ENCODE measurements at regions not wholly inside any gene's neighbourhood (a gene's known extent, or its start where the extent isn't known, plus 50 kb on each side); places are given as distances from the start of the nearest gene placed in this dataset.

DNA sequence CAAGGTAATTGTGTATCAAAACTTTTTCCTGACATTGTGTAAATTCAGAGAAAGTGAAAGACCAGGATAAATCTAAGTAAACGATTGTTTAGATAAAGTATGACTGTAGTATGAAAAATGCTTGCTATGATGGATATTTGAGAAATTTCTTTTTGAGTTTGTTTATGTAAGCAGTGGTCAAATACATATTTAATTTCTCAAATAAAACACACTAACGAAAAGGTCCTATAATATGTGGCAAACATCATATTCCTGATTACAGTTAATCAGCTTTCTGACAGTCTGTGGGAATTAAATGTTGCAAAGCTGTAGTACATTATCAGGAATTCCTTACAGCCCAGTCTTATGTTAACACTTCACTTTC is 636.9 kb downstream of the MMUT start:
- DNase-seq (ENCODE audit: low read depth, low spot score) = no peak
- H3K27ac Mint-ChIP-seq (ENCODE audit: unreplicated experiment) = no peak overlapping the region
- H3K9me3 Mint-ChIP-seq = no peaks in the 10 kb centered on the region
- no peaks in the 10 kb centered on the region for H3K4me1 Mint-ChIP-seq
- TF ChIP-seq, protein P1, sequence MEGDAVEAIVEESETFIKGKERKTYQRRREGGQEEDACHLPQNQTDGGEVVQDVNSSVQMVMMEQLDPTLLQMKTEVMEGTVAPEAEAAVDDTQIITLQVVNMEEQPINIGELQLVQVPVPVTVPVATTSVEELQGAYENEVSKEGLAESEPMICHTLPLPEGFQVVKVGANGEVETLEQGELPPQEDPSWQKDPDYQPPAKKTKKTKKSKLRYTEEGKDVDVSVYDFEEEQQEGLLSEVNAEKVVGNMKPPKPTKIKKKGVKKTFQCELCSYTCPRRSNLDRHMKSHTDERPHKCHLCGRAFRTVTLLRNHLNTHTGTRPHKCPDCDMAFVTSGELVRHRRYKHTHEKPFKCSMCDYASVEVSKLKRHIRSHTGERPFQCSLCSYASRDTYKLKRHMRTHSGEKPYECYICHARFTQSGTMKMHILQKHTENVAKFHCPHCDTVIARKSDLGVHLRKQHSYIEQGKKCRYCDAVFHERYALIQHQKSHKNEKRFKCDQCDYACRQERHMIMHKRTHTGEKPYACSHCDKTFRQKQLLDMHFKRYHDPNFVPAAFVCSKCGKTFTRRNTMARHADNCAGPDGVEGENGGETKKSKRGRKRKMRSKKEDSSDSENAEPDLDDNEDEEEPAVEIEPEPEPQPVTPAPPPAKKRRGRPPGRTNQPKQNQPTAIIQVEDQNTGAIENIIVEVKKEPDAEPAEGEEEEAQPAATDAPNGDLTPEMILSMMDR (conservative IDR thresholded peaks at IDR 0.05) = no peak
- no peaks in the 10 kb centered on the region for H3K27me3 Mint-ChIP-seq (ENCODE audit: low read depth)
- no peak overlapping the region for H3K4me3 Mint-ChIP-seq
- no peaks in the 10 kb centered on the region for H3K36me3 Mint-ChIP-seq (ENCODE audit: low read depth)

DNA sequence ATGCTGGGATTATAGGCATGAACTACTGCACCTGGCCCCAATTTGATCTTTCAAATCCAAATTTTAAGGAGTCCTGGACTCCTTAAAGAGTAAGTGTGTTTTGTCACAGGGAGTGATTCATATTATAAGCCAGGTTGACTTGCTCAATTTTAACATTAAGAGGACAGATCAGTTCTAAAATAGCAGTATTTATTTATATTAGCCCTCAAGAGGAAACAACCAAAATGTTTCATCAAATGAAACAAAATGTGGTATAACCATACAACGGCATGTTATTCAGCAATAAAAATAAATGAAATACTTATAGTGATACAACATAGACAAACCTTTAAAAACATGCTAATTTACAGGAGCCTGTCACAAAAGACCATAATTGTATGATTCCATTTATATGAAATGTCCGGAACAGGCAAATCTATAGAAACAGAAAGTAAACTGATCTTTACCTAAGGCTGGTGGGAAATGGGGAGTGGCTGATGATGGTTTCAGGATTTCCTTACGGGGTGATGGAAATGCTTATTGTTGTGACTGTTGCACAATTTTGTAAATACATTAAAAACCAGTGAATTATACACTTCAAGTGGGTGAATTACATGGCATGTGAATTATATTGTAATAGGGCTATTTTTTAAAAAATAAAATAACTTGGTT is 637.4 kb downstream of the MMUT start:
- Mint-ChIP-seq H3K27ac (ENCODE audit: unreplicated experiment) (no peak overlapping the region), H3K4me3 (no peak overlapping the region), H3K4me1 (no peaks in the 10 kb centered on the region), H3K36me3 (ENCODE audit: low read depth) (no peaks in the 10 kb centered on the region), H3K9me3 (no peaks in the 10 kb centered on the region), H3K27me3 (ENCODE audit: low read depth) (no peaks in the 10 kb centered on the region)
- no peak for DNase-seq (ENCODE audit: low read depth, low spot score)
- TF ChIP-seq, protein P1 (conservative IDR thresholded peaks at IDR 0.05) = no peak

DNA sequence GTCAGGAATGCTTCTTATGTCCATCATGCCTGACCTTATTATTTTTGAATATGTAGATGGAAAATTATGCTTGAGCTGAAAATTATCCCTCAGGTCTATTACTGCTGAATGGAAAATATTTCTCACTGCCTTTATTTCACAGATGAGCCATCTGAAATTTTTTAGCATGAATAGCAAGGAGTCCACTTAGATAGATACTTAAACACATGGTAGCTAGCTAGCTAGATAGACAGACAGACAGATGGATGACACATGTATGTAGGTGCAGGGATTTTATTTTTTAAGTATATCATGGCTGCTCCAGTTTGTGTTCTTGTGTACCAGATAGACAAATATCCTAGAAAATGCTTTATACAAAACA is 645.0 kb downstream of the MMUT start:
- H3K36me3 Mint-ChIP-seq (ENCODE audit: low read depth) = no peaks in the 10 kb centered on the region
- H3K4me3 Mint-ChIP-seq = no peak overlapping the region
- no peaks in the 10 kb centered on the region for H3K27me3 Mint-ChIP-seq (ENCODE audit: low read depth)
- H3K27ac Mint-ChIP-seq (ENCODE audit: unreplicated experiment) = no peak overlapping the region
- H3K4me1 Mint-ChIP-seq = no peaks in the 10 kb centered on the region
- H3K9me3 Mint-ChIP-seq = no peaks in the 10 kb centered on the region
- TF ChIP-seq, protein P1 (conservative IDR thresholded peaks at IDR 0.05) = no peak
- DNase-seq (ENCODE audit: low read depth, low spot score) = no peak

DNA sequence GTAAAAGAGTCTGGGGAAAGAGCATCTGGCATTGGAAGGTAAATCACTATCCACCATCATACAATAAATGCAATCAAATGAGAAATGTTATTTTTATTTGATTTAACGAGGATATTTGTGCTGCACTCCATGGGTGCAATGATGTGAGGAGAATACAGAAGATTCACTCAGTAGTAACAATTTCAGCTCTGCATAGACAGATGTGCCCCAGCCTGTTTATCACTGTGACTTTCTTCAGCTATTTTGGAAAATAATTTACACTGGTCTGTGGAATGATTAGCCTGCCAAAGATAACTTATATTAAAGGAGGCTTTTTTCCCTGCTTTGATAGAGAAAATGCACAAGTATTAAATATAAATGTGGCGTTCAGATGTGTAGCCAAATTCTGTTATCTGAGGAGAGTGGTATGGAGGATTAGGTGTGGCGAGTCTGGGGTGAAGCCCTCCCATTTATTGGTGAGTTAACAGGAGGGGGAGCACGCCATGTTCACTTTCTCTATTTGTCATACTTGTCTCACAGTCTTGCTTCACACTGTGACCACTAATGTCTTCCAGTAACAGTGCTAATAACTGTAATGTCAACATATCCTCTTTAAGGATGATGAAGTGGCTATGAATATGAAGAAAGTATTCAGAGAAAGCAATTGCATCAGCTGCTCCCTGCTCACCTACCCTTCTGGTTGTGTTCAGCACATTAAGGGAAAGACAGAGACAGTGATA is 645.6 kb downstream of the MMUT start:
- H3K9me3 Mint-ChIP-seq = no peaks in the 10 kb centered on the region
- H3K27me3 Mint-ChIP-seq (ENCODE audit: low read depth) = no peaks in the 10 kb centered on the region
- H3K27ac Mint-ChIP-seq (ENCODE audit: unreplicated experiment) = no peak overlapping the region
- TF ChIP-seq, protein P1 (conservative IDR thresholded peaks at IDR 0.05) = no peak
- no peaks in the 10 kb centered on the region for H3K4me1 Mint-ChIP-seq
- no peak overlapping the region for H3K4me3 Mint-ChIP-seq
- H3K36me3 Mint-ChIP-seq (ENCODE audit: low read depth) = no peaks in the 10 kb centered on the region
- DNase-seq (ENCODE audit: low read depth, low spot score) = no peak

DNA sequence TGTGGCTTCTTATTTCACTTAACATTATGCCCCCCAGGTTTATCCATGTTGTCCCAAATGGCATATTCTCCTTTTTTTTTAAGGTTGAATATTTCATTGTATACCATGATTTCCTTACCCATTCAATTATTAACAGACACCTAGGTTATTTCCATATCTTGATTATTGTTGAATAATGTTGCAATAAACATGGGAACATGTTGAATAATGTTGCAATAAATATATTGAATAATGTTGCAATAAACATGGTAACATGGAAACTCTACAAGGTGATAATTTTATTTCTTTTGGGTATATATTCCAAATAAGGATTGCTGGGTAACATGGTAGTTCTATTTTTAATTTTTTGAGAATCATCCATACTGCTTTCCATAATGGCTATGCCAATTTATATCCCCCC is 648.1 kb downstream of the MMUT start:
- no peaks in the 10 kb centered on the region for H3K9me3 Mint-ChIP-seq
- H3K4me3 Mint-ChIP-seq = no peak overlapping the region
- TF ChIP-seq, protein P1 (conservative IDR thresholded peaks at IDR 0.05) = no peak
- no peaks in the 10 kb centered on the region for H3K36me3 Mint-ChIP-seq (ENCODE audit: low read depth)
- no peaks in the 10 kb centered on the region for H3K4me1 Mint-ChIP-seq
- no peaks in the 10 kb centered on the region for H3K27me3 Mint-ChIP-seq (ENCODE audit: low read depth)
- H3K27ac Mint-ChIP-seq (ENCODE audit: unreplicated experiment) = no peak overlapping the region
- no peak for DNase-seq (ENCODE audit: low read depth, low spot score)

Measured in neural crest cell (in vitro differentiated cells).